ENCODE measurements at regions not wholly inside any gene's neighbourhood (a gene's known extent, or its start where the extent isn't known, plus 50 kb on each side); places are given as distances from the start of the nearest gene placed in this dataset.

GRCh38 chr12:91630596-91631293 lies 448.1 kb upstream of the DCN start:
- H3F3A ChIP-seq (ENCODE audit: insufficient read depth) = no peaks in the 10 kb centered on the region
- H3K79me2 ChIP-seq (ENCODE audit: insufficient read depth, low read length) = no peaks in the 10 kb centered on the region
- H3K9ac ChIP-seq (ENCODE audit: low read length) = no peak overlapping the region
- no peaks in the 10 kb centered on the region for H3K9me3 ChIP-seq (ENCODE audit: insufficient read depth, low read length)
- no peak overlapping the region for H2AFZ ChIP-seq (ENCODE audit: low read depth, low read length, severe bottlenecking)
- no peaks in the 10 kb centered on the region for H4K20me1 ChIP-seq (ENCODE audit: low read depth, low read length)
- no peak overlapping the region for H3K4me2 ChIP-seq (ENCODE audit: low read depth, low read length, poor library complexity, severe bottlenecking)
- no peak for TF ChIP-seq CTCF (IDR thresholded peaks at IDR 0.05; ENCODE audit: insufficient read depth, low read length, poor library complexity, severe bottlenecking)
- TF ChIP-seq EZH2phosphoT487 (conservative IDR thresholded peaks at IDR 0.05; ENCODE audit: low read length) = no peak
- H3K36me3 ChIP-seq (ENCODE audit: low read length) = no peaks in the 10 kb centered on the region
- H3K4me3 ChIP-seq (ENCODE audit: insufficient read depth, low read length, poor library complexity, severe bottlenecking) = no peak overlapping the region
- H3K27ac ChIP-seq (ENCODE audit: low read depth, low read length) = no peak overlapping the region
- H3K9me2 ChIP-seq (replicated peaks; ENCODE audit: insufficient read depth, low read length) = no peaks in the 10 kb centered on the region
- H3K27me3 ChIP-seq (ENCODE audit: low read length) = no peaks in the 10 kb centered on the region

GRCh38 chr12:91630083-91630482 lies 447.5 kb upstream of the DCN start:
- TF ChIP-seq CTCF (IDR thresholded peaks at IDR 0.05; ENCODE audit: insufficient read depth, low read length, poor library complexity, severe bottlenecking) (no peak), EZH2phosphoT487 (conservative IDR thresholded peaks at IDR 0.05; ENCODE audit: low read length) (no peak)
- no peak overlapping the region for H3K4me3 ChIP-seq (ENCODE audit: insufficient read depth, low read length, poor library complexity, severe bottlenecking)
- no peak overlapping the region for H2AFZ ChIP-seq (ENCODE audit: low read depth, low read length, severe bottlenecking)
- H3K4me2 ChIP-seq (ENCODE audit: low read depth, low read length, poor library complexity, severe bottlenecking) = no peak overlapping the region
- H3K9me2 ChIP-seq (replicated peaks; ENCODE audit: insufficient read depth, low read length) = no peaks in the 10 kb centered on the region
- H3K9me3 ChIP-seq (ENCODE audit: insufficient read depth, low read length) = no peaks in the 10 kb centered on the region
- no peaks in the 10 kb centered on the region for H4K20me1 ChIP-seq (ENCODE audit: low read depth, low read length)
- H3K79me2 ChIP-seq (ENCODE audit: insufficient read depth, low read length) = no peaks in the 10 kb centered on the region
- H3F3A ChIP-seq (ENCODE audit: insufficient read depth) = no peaks in the 10 kb centered on the region
- no peaks in the 10 kb centered on the region for H3K27me3 ChIP-seq (ENCODE audit: low read length)
- H3K27ac ChIP-seq (ENCODE audit: low read depth, low read length) = no peak overlapping the region
- H3K36me3 ChIP-seq (ENCODE audit: low read length) = no peaks in the 10 kb centered on the region
- H3K9ac ChIP-seq (ENCODE audit: low read length) = no peak overlapping the region

- no peaks in the 10 kb centered on the region for H3F3A ChIP-seq (ENCODE audit: insufficient read depth)
- H3K4me3 ChIP-seq (ENCODE audit: insufficient read depth, low read length, poor library complexity, severe bottlenecking) = no peak overlapping the region
- no peak overlapping the region for H2AFZ ChIP-seq (ENCODE audit: low read depth, low read length, severe bottlenecking)
- no peaks in the 10 kb centered on the region for H3K79me2 ChIP-seq (ENCODE audit: insufficient read depth, low read length)
- no peak overlapping the region for H3K4me2 ChIP-seq (ENCODE audit: low read depth, low read length, poor library complexity, severe bottlenecking)
- no peaks in the 10 kb centered on the region for H3K9me3 ChIP-seq (ENCODE audit: insufficient read depth, low read length)
- H4K20me1 ChIP-seq (ENCODE audit: low read depth, low read length) = no peaks in the 10 kb centered on the region
- H3K9me2 ChIP-seq (replicated peaks; ENCODE audit: insufficient read depth, low read length) = no peaks in the 10 kb centered on the region
- TF ChIP-seq EZH2phosphoT487 (conservative IDR thresholded peaks at IDR 0.05; ENCODE audit: low read length) = no peak
- TF ChIP-seq CTCF (IDR thresholded peaks at IDR 0.05; ENCODE audit: insufficient read depth, low read length, poor library complexity, severe bottlenecking) = no peak
- H3K27ac ChIP-seq (ENCODE audit: low read depth, low read length) = no peak overlapping the region
- H3K36me3 ChIP-seq (ENCODE audit: low read length) = no peaks in the 10 kb centered on the region
- no peak overlapping the region for H3K9ac ChIP-seq (ENCODE audit: low read length)
- H3K27me3 ChIP-seq (ENCODE audit: low read length) = no peaks in the 10 kb centered on the region
Measured at GRCh38 chr12:91629440-91629839, 446.8 kb upstream of the DCN start.

Measured in SU-DHL-6 (cell line).